Lung microvascular endothelial cell (primary cell): ENCODE measurements at regions not wholly inside any gene's neighbourhood (a gene's known extent, or its start where the extent isn't known, plus 50 kb on each side); places are given as distances from the start of the nearest gene placed in this dataset.
A peak's percentile ranks its signal among the peaks of the same experiment; 100 is the strongest.
"Not testable (repeated sequence)": the region's sequence is repeated elsewhere in the genome, so short reads cannot be mapped to it uniquely, and the experiment has no call there.

ENCODE experiments used
- DNase-seq, 2 donors: peaks; one replicate each; pipeline versions ENCODE4 v3.0.0 to v3.0.0-alpha.2; 2010; ENCODE audit warnings: low read depth in 2 of 2

GRCh38 chr6:27135087-27135657, 112.3 kb upstream of the PRSS16 start:
- DNase-seq, result no peak

DNA sequence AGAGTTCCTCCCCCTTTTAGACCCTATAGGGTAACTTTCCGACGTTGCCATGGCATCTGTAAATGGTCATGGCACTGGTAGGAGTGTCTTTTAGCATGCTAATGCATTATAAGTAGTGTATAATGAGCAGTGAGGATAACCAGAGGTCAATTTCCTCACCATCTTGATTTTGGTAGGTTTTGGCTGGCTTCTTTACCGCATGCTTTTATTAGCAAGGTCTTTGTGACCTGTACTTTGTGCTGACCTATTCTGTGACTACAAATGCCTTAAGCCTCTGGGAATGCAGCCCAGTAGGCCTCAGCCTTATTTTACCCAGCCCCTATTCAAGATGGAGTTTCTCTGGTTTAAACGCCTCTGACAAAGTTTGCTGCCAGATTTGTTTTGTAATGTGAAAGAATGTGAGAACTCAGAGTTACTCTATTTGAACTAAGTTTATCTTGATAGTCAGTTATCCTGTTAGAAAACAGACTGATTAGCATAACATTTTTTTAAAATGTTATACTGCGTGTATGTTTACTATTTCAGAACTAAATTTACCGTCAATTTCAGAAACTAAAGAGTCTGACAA, 111.3 kb upstream of the PRSS16 start:
- DNase-seq, result no peak

DNA sequence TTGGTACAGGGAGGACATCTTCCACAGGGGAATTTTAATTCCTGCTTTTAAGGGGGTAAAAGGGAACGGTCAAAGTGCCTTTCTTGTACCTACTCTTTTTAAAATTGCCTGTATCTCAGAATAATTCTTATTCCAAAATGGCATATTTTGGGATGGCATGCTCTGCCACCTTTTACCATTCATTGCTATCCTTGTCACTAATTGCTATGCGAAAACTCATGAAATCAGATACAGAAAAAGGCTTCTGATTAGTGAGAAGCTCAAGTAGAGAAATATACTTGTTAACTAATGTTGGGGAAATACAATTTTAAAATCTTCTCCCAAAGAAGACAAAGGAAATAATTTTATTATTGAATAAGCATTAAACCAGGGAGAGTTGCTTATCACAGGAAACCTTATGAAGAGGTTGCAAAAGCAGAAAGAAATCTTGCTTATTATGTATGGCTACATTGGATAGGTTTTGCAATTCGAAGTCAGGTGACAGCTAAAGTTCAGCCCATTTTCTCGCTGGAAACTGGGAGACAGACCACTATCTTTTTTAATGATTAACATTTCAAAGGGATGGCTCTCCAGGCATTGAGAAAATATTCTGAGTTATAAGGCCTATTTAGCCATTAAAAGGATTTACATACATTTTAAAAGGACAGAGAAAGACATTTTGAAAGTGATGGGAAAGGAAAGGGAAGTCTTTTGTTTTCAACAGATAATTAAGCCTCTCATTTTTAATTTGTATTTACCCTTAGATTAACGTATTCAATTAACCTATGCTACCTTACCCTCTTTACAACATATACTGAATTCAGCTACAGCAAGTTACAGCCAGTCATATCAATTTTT, 110.3 kb upstream of the PRSS16 start:
- no peak for DNase-seq

GRCh38 chr6:27138406-27138805, 109.1 kb upstream of the PRSS16 start:
- no peak for DNase-seq

DNA sequence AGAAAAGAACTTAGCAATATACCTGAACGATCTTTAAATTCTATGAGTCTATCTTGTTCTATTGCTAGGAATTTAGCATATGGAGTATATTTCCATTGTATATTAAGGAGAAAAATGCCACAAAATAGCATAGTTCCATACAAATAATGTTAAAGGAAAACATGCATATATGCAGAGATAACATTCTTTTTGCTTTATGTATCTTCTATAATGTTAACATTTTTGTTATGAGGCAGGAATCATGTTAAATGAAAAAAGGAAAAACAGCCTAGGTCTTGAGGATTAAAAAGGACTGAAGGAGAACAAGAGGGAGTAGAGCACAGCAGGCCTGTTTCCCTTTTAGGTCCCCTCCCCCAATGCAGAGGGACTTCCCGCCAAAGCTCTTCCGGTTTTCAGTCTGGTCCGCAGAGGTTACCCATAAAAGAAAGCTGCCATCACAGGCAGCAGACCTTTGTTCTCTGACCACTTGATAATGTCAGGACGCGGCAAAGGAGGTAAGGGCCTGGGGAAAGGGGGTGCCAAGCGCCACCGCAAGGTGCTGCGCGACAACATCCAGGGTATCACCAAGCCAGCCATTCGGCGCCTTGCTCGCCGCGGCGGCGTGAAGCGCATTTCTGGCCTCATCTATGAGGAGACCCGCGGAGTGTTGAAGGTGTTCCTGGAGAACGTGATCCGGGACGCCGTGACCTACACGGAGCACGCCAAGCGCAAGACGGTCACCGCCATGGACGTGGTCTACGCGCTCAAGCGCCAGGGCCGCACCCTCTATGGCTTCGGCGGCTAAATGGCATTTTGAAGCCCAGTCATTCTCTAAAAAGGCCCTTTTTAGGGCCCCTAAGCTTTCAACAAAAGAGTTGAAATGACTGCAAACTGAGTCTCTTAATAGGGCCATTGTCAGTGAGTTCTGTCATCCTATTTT, 108.4 kb upstream of the PRSS16 start:
- DNase-seq, result peak; percentile 51 to 59

DNA sequence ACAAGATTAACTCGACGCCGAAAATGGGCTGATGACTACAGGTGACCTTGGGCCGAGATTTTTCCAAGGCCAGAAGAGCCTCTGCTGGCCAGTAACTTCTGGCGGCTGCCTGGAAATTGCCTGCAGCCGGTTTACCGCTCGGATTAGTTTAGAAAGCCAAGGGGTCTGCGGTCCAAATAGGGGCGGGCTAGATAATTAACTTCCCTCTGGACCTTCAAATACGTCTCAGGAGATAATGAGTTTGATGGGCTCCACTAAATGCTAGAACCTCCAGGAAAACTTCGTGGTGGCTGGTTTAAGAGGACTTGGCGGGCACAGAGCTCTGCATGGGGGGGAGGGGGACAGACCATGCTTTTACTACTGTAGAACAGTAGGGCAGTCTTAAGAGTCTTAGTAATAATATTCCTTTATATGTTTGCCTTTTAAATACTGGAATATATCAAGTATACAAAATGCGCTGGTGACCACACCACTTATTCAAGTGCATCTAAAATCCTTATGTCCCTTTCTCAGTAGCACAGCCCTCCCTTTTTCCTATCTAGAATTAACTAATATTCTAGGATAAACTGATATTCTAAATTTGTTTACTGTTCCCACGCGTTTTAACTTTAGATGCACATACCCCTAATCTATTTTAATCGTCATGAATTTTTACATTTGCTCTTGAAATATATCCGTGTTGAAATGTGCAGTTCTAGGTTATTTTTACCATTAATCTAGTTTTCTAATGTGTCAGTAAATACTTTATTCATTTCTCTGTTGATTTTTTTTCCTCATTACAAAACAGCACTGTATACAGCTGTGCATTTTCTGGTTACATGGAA, 107.5 kb upstream of the PRSS16 start:
- peak; percentile 29 to 45 for DNase-seq

- DNase-seq, result no peak
Measured at GRCh38 chr6:27140999-27141528, 106.4 kb upstream of the PRSS16 start.

DNA sequence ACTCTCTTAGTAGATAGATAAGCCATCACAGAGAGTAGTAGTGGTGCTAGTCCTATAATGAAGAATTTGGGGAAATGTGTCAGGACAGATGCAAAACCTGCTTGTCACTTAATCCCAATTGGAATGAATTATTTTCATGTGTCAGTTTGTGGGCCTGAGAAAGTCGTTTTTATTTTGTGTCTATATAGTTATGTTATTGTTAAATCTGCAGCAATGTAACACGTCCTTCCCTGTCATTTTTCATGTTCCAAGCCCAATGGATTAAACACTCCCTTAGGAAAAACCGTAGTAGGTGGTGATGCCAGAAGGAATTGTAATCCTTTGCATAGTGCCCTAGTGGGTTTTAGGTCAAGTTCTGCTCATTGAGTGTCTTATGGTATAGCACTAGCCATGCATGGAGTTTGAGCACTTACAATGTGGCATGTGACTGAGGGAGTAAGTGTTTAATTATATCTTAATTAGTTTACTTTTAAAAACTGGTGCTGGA, 105.9 kb upstream of the PRSS16 start:
- no peak for DNase-seq

GRCh38 chr6:27143020-27143388, 104.5 kb upstream of the PRSS16 start:
- not testable (repeated sequence) for DNase-seq

DNA sequence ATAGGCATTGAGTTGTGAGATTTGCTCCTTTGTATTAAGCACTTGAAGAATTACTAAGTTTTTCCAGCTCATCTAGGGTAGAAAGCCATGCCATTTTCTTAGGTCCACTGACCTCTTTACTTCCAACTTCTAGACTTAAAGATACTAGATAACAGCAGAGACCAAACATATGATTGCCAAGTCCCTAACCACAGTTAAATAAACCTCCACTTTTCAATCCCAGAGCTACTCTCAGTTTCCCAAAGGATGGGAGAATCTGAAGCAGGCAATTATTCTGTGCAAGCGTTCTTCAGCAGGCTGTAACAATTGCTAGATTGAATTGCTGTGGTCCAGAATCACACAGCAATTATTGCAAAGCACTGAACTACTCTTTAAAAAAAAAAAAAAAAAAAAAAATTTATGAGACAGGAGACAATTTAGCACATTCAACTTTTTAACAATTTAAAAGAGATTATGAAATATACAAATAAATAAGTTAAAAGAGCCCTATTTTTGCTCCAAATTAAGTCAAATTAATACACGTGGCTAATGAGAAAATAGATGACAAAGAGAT, 104.0 kb upstream of the PRSS16 start:
- DNase-seq, result no peak

DNA sequence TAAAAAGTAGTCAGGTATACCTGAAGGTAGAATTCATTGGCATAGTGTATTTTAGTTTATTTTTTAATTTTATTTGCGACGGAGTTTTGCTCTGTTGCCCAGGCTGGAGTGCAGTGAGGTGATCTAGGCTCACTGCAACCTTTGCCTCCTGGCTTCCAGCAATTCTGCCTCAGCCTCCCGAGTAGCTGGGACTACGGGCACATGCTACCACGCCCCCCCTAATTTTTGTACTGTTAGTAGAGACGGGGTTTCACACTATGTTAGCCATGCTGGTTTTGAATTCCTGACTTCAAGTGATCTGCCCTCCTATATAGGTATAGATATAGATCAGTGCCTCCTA, 102.8 kb upstream of the PRSS16 start:
- DNase-seq, result no peak

DNA sequence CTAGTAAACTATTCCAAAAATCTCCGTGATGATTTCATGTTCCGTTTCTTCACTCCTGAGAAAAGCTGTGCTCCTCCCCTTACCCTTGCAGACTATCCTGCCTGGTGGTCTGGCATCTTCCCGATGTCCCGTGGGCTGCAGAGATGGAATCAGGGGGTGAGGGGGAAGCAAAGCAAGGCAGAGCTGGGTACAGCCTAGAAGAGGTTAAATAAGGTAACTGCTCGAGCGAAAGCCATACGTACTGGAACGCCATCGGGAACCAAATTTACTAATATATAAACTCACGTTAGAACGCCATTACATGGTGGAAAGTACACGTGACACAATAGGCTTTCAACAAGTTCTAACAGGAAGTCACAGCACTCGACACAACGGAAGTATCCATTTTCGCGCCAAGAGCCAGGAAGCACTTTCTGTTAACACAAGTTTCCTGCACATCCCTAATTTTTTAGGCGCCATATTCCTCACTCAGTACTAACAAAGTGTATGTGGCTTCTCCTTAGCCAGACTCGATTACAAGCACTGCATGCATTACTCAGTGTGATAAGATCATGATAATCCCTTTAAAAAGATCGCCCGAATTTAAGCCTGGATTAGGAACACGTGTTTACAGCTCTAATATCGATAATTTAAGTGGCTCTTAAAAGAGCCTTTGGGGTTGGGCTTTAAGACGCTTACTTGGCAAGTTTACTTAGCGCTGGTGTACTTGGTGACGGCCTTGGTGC, 101.6 kb upstream of the PRSS16 start:
- peak; percentile 85 to 88 for DNase-seq

GRCh38 chr6:27146456-27146705, 101.1 kb upstream of the PRSS16 start:
- DNase-seq, result not testable (repeated sequence)

GRCh38 chr6:27146706-27147505, 100.6 kb upstream of the PRSS16 start:
- peak; percentile 99 for DNase-seq

- no peak for DNase-seq
Measured at GRCh38 chr6:27148404-27148795, 99.1 kb upstream of the PRSS16 start.

- no peak for DNase-seq
Measured at GRCh38 chr6:27149150-27149549, 98.4 kb upstream of the PRSS16 start.

DNA sequence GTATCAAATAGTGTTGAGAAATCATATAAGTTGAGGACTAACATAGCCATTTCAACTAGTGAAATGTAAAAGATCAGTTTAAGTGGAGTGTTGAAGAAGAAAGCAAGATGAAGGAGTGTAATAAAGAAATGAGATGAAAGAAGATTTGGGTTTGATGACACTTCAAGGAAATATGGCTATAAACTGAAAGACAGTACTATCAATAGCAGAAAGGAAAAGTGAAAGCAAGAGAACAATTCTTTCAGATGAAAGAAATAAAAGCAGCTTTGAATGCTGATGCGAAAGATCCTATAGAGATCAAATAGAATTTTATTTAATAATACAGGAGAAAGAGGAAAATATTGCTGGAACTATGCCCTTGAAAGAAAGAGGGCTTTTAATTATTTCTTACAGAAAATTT, 92.8 kb upstream of the PRSS16 start:
- no peak for DNase-seq

- no peak for DNase-seq
Measured at GRCh38 chr6:27156874-27157458, 90.5 kb upstream of the PRSS16 start.
